ENCODE measurements at regions not wholly inside any gene's neighbourhood (a gene's known extent, or its start where the extent isn't known, plus 50 kb on each side); places are given as distances from the start of the nearest gene placed in this dataset.

DNA sequence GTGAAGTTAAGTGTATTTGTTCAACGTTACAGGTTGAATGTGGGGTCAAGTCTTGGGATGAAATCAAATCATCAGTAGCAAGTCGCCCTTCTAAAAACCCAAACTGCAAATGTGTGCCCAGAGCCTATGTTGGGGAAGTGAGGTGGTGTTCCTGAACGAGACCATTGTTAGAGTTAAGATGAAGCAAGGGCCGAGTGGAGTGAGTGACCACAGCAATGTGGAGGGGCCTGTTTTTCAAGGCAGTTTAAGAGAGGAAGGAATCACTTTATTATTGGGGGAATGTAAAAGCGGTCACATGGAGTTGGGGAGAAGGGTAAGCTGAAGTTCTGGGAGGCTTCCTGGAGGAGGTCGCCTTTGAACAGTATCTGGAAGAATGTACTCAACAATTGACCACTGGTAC is 68.5 kb downstream of the MYCN start:
- Histone ChIP-seq H3K9ac (ENCODE audit: low read depth, low read length) (no peak overlapping the region), H3K4me2 (ENCODE audit: low read depth, low read length) (no peak overlapping the region), H3K23ac (ENCODE audit: low read depth, low read length) (no peak overlapping the region), H4K91ac (ENCODE audit: insufficient read depth, low read depth, low read length) (no peak overlapping the region), H3K56ac (ENCODE audit: extremely low read depth, insufficient read depth, low read length) (no peak overlapping the region), H3K79me1 (ENCODE audit: low read depth in 1 of 2, low read length in 2 of 2) (no peaks in the 10 kb centered on the region), H3K4me3 (ENCODE audit: insufficient read depth, low read depth, low read length) (no peak overlapping the region), H4K8ac (ENCODE audit: low read depth in 2 of 2, low read length in 2 of 2) (no peak overlapping the region), H3K27me3 (ENCODE audit: control insufficient read depth, insufficient read depth, low read length) (no peaks in the 10 kb centered on the region), H3K27ac (ENCODE audit: insufficient read depth, low read length) (no peak overlapping the region), H2AFZ (replicated peaks; ENCODE audit: low read length, poor library complexity) (no peak overlapping the region), H2BK5ac (ENCODE audit: low read depth, low read length, poor library complexity, severe bottlenecking) (no peak overlapping the region), H2BK120ac (ENCODE audit: low read depth, low read length) (no peak overlapping the region), H4K20me1 (ENCODE audit: insufficient read depth, low read length) (no peaks in the 10 kb centered on the region), H3K18ac (ENCODE audit: low read depth, low read length) (no peak overlapping the region), H3K9me3 (ENCODE audit: control insufficient read depth, insufficient read depth, low read length) (peaks cover 31% of the 10 kb centered on the region), H3K36me3 (ENCODE audit: control insufficient read depth, insufficient read depth, low read length) (no peaks in the 10 kb centered on the region), H2BK20ac (ENCODE audit: low read depth, low read length) (no peak overlapping the region), H4K5ac (ENCODE audit: low read depth, low read length) (no peak overlapping the region), H3K14ac (replicated peaks; ENCODE audit: low read depth, low read length) (no peak overlapping the region), H2AK9ac (replicated peaks; ENCODE audit: low read depth, low read length, poor library complexity) (no peak overlapping the region), H2AK5ac (ENCODE audit: low read depth, low read length) (no peak overlapping the region), H3K4ac (ENCODE audit: low read depth, low read length) (no peak overlapping the region), H3K9me1 (ENCODE audit: insufficient read depth, low read length) (no peaks in the 10 kb centered on the region), H2BK15ac (ENCODE audit: low read depth, low read length) (no peak overlapping the region), H3K4me1 (ENCODE audit: control insufficient read depth, insufficient read depth, low read length) (no peaks in the 10 kb centered on the region)
- dilution Hi-C loops (cut with HindIII; ENCODE audit: low sequenced_read_pairs, unreplicated experiment) (no loop called here), in situ Hi-C loops (cut with MboI; ENCODE audit: low sequenced_read_pairs) (no loop called here), intact Hi-C loops (cut with micrococcal nuclease) (no loop called here)
- ChIA-PET CTCF (no interaction called here), POLR2A (ENCODE audit: unreplicated experiment) (no interaction called here)
- no peak for TF ChIP-seq FOS (IDR thresholded peaks at IDR 0.05; ENCODE audit: low read depth, low read length)
- TF ChIP-seq, protein P1, sequence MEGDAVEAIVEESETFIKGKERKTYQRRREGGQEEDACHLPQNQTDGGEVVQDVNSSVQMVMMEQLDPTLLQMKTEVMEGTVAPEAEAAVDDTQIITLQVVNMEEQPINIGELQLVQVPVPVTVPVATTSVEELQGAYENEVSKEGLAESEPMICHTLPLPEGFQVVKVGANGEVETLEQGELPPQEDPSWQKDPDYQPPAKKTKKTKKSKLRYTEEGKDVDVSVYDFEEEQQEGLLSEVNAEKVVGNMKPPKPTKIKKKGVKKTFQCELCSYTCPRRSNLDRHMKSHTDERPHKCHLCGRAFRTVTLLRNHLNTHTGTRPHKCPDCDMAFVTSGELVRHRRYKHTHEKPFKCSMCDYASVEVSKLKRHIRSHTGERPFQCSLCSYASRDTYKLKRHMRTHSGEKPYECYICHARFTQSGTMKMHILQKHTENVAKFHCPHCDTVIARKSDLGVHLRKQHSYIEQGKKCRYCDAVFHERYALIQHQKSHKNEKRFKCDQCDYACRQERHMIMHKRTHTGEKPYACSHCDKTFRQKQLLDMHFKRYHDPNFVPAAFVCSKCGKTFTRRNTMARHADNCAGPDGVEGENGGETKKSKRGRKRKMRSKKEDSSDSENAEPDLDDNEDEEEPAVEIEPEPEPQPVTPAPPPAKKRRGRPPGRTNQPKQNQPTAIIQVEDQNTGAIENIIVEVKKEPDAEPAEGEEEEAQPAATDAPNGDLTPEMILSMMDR (conservative IDR thresholded peaks at IDR 0.05; ENCODE audit: low read depth, low read length) = no peak
- TF ChIP-seq, protein P2, sequence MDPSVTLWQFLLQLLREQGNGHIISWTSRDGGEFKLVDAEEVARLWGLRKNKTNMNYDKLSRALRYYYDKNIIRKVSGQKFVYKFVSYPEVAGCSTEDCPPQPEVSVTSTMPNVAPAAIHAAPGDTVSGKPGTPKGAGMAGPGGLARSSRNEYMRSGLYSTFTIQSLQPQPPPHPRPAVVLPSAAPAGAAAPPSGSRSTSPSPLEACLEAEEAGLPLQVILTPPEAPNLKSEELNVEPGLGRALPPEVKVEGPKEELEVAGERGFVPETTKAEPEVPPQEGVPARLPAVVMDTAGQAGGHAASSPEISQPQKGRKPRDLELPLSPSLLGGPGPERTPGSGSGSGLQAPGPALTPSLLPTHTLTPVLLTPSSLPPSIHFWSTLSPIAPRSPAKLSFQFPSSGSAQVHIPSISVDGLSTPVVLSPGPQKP (IDR thresholded peaks at IDR 0.05; ENCODE audit: borderline replicate concordance, low read depth, low read length) = no peak
- no peak for TF ChIP-seq SMC3 (IDR thresholded peaks at IDR 0.05; ENCODE audit: low read depth, low read length)
- no peak for TF ChIP-seq RCOR1 (IDR thresholded peaks at IDR 0.05; ENCODE audit: insufficient replicate concordance, low read length)
- TF ChIP-seq POLR2A (IDR thresholded peaks at IDR 0.05; ENCODE audit: low read depth, low read length) = no peak
- no peak for TF ChIP-seq RAD21 (IDR thresholded peaks at IDR 0.05; ENCODE audit: low read length)
- no peak for TF ChIP-seq MAFK (IDR thresholded peaks at IDR 0.05; ENCODE audit: low read depth, low read length)
- TF ChIP-seq NFE2L2 (IDR thresholded peaks at IDR 0.05; ENCODE audit: low read depth, low read length) = no peak
- no peak for TF ChIP-seq RFX5 (IDR thresholded peaks at IDR 0.05; ENCODE audit: low read depth, low read length)
- TF ChIP-seq CHD1 (IDR thresholded peaks at IDR 0.05; ENCODE audit: low read depth, low read length) = no peak
- no peak for TF ChIP-seq MXI1 (IDR thresholded peaks at IDR 0.05; ENCODE audit: borderline replicate concordance, low read depth, low read length)
- no TSS peak for BruUV-seq (replicated peaks)
- 38% methylated on average over 3 of the region's 6 CpGs; no CpG with 5 or more reads in 1 of the 2 experiments for WGBS, 2 experiments (ENCODE audit: extremely low coverage in 2 of 2, insufficient read length in 1 of 2)
- DNase-seq (no peak), ATAC-seq (ENCODE audit: low read depth) (no peak)

Measured in IMR-90 (cell line).